Nephron (organoid): ENCODE measurements at regions not wholly inside any gene's neighbourhood (a gene's known extent, or its start where the extent isn't known, plus 50 kb on each side); places are given as distances from the start of the nearest gene placed in this dataset.

Experiments used
- H3K27ac Mint-ChIP-seq, 3 experiments: 2 replicates each; pipeline ENCODE4 v1.8.0; 2020; ENCODE audit warnings: mixed read lengths in 3 of 3, mild to moderate bottlenecking in 2 of 3, moderate library complexity in 1 of 3
- H3K27me3 Mint-ChIP-seq: 2 replicates; pipeline ENCODE4 v1.8.0; 2021; ENCODE audit warnings: low read depth, mild to moderate bottlenecking, moderate library complexity, mixed read lengths
- H3K36me3 Mint-ChIP-seq: 2 replicates; pipeline ENCODE4 v1.8.0; 2020; ENCODE audit warnings: low read depth, mixed read lengths
- H3K4me1 Mint-ChIP-seq: 2 replicates; pipeline ENCODE4 v1.8.0; 2020; ENCODE audit warnings: mixed read lengths
- H3K4me3 Mint-ChIP-seq, 3 experiments: 2 replicates each; pipeline ENCODE4 v1.8.0; 2020; ENCODE audit warnings: mild to moderate bottlenecking in 3 of 3, mixed read lengths in 3 of 3, moderate library complexity in 2 of 3
- H3K9me3 Mint-ChIP-seq: 2 replicates; pipeline ENCODE4 v1.8.0; 2020; ENCODE audit warnings: mixed read lengths
- CTCF ChIP-seq, 3 experiments: fragments of 200-600 bp; sonication (generic); IDR thresholded peaks; one replicate each; pipeline ENCODE4 v1.5.0; 2021; ENCODE audit warnings: antibody characterized with exemption in 3 of 3; ENCODE audit not compliant: unreplicated experiment in 3 of 3

GRCh38 chr10:36366065-36366464 lies 724.0 kb upstream of the FZD8 start:
- Mint-ChIP-seq H3K27ac (no peak overlapping the region), H3K4me1 (no peaks in the 10 kb centered on the region), H3K27me3 (no peaks in the 10 kb centered on the region), H3K36me3 (no peaks in the 10 kb centered on the region), H3K9me3 (peaks cover 3% of the 10 kb centered on the region), H3K4me3 (no peak overlapping the region)
- no peak for TF ChIP-seq CTCF (IDR thresholded peaks at IDR 0.05; ENCODE audit: unreplicated experiment in 3 of 3)

DNA sequence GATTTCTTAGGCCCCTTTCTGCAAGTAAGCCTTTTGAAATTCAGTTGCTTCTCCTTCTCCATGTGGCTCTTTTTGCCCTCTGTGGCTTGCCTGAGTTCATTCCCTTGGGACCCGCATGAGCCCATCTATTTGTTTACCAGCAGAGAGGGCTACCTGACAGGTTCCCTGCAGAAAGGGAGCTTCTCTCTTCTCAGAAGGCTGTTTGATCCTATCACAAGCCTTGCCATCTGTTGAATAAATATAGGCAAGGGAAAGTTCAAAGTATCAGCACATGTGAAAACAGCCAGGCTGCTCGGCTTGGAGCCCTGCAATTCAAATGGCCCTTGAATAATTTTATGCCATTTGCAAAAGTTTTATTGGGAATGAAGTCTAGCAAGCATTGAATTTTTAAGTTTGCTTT lies 720.2 kb upstream of the FZD8 start:
- TF ChIP-seq CTCF (IDR thresholded peaks at IDR 0.05; ENCODE audit: unreplicated experiment in 3 of 3), result no peak
- Mint-ChIP-seq H3K27ac (no peak overlapping the region), H3K36me3 (no peaks in the 10 kb centered on the region), H3K27me3 (peaks cover 3% of the 10 kb centered on the region), H3K4me3 (no peak overlapping the region), H3K9me3 (peaks cover 3% of the 10 kb centered on the region), H3K4me1 (no peaks in the 10 kb centered on the region)

- no peak overlapping the region for H3K27ac Mint-ChIP-seq
- no peak overlapping the region for H3K4me3 Mint-ChIP-seq
- H3K36me3 Mint-ChIP-seq, result no peaks in the 10 kb centered on the region
- no peak for TF ChIP-seq CTCF (IDR thresholded peaks at IDR 0.05; ENCODE audit: unreplicated experiment in 3 of 3)
- H3K4me1 Mint-ChIP-seq, result no peaks in the 10 kb centered on the region
- no peaks in the 10 kb centered on the region for H3K9me3 Mint-ChIP-seq
- peaks cover 3% of the 10 kb centered on the region for H3K27me3 Mint-ChIP-seq
Measured at GRCh38 chr10:36358736-36359135, 716.6 kb upstream of the FZD8 start.

GRCh38 chr10:36354633-36355032 lies 712.5 kb upstream of the FZD8 start:
- Mint-ChIP-seq H3K27me3 (peaks cover 3% of the 10 kb centered on the region), H3K9me3 (no peaks in the 10 kb centered on the region), H3K27ac (no peak overlapping the region), H3K4me1 (peaks cover 5% of the 10 kb centered on the region), H3K36me3 (no peaks in the 10 kb centered on the region), H3K4me3 (no peak overlapping the region)
- no peak for TF ChIP-seq CTCF (IDR thresholded peaks at IDR 0.05; ENCODE audit: unreplicated experiment in 3 of 3)

DNA sequence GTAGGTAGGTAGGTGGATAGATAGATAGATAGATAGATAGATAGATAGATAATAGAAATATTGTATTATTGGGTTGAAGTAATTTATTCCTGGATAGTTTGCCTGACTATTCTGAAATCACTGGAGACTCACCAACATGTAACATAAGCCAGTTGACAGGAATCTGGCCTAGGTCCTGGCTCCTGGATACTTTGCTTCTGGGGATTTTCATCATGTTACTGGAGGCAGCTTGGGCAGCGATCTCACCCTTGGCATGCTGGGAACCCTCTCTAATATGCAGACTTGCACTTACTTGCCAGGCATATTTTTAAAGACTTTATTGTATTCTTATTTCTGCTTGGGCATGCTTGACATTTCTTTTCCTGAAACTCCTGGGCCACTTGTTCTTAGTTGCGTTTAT lies 709.1 kb upstream of the FZD8 start:
- Mint-ChIP-seq H3K36me3 (no peaks in the 10 kb centered on the region), H3K4me3 (no peak overlapping the region), H3K27me3 (no peaks in the 10 kb centered on the region), H3K4me1 (peaks cover 7% of the 10 kb centered on the region), H3K27ac (no peak overlapping the region), H3K9me3 (no peaks in the 10 kb centered on the region)
- no peak for TF ChIP-seq CTCF (IDR thresholded peaks at IDR 0.05; ENCODE audit: unreplicated experiment in 3 of 3)

- TF ChIP-seq CTCF (IDR thresholded peaks at IDR 0.05; ENCODE audit: unreplicated experiment in 3 of 3), result no peak
- Mint-ChIP-seq H3K4me1 (peaks cover 9% of the 10 kb centered on the region), H3K36me3 (no peaks in the 10 kb centered on the region), H3K4me3 (no peak overlapping the region), H3K27me3 (no peaks in the 10 kb centered on the region), H3K27ac (peak overlapping the region in 1 of 3 experiments; percentile 66), H3K9me3 (no peaks in the 10 kb centered on the region)
Measured at GRCh38 chr10:36349445-36350078, 707.5 kb upstream of the FZD8 start.
